Smooth muscle cell (in vitro differentiated cells): ENCODE measurements at regions not wholly inside any gene's neighbourhood (a gene's known extent, or its start where the extent isn't known, plus 50 kb on each side); places are given as distances from the start of the nearest gene placed in this dataset.

Experiments used
- DNase-seq: peaks from one replicate; lab custom pipeline; 2025; ENCODE audit not compliant: unreplicated experiment; lab: John Stamatoyannopoulos, UW
- H2AFZ ChIP-seq: fragments of 200-600 bp; sonication (generic); 2 replicates; pipeline ENCODE4 v1.6.0; 2016; ENCODE audit warnings: antibody characterized with exemption, low read depth, mild to moderate bottlenecking
- H3F3A ChIP-seq: fragments of 200-600 bp; sonication (generic); 2 replicates; pipeline ENCODE4 v1.6.0; 2017; ENCODE audit warnings: antibody characterized with exemption, low read depth
- H3K27ac ChIP-seq: fragments of 200-600 bp; sonication (generic); 2 replicates; pipeline ENCODE4 v1.5.1; 2016; ENCODE audit warnings: low read depth, mild to moderate bottlenecking
- H3K27me3 ChIP-seq: fragments of 200-600 bp; sonication (generic); 2 replicates; pipeline ENCODE4 v1.6.1; 2016; ENCODE audit warnings: low read depth, mild to moderate bottlenecking
- H3K36me3 ChIP-seq: fragments of 200-600 bp; sonication (generic); 2 replicates; pipeline ENCODE4 v1.5.1; 2016; ENCODE audit warnings: low read depth
- H3K4me1 ChIP-seq: fragments of 200-600 bp; sonication (generic); 2 replicates; pipeline ENCODE4 v1.5.1; 2016; ENCODE audit warnings: low read depth
- H3K4me2 ChIP-seq: fragments of 200-600 bp; sonication (generic); 2 replicates; pipeline ENCODE4 v1.6.0; 2016; ENCODE audit warnings: mild to moderate bottlenecking
- H3K4me3 ChIP-seq: fragments of 200-600 bp; sonication (generic); 2 replicates; pipeline ENCODE4 v1.5.1; 2016; ENCODE audit warnings: mild to moderate bottlenecking
- H3K79me2 ChIP-seq: fragments of 200-600 bp; sonication (generic); 2 replicates; pipeline ENCODE4 v1.6.0; 2016; ENCODE audit warnings: low read depth, mild to moderate bottlenecking
- H3K9ac ChIP-seq: fragments of 200-600 bp; sonication (generic); 2 replicates; pipeline ENCODE4 v1.6.0; 2016; ENCODE audit warnings: low read depth
- H3K9me3 ChIP-seq: fragments of 200-600 bp; sonication (generic); replicated peaks from 2 replicates; pipeline ENCODE4 v1.5.1; 2016; ENCODE audit warnings: low read depth
- H4K20me1 ChIP-seq: fragments of 200-600 bp; sonication (generic); 2 replicates; pipeline ENCODE4 v1.6.0; 2016; ENCODE audit warnings: low read depth
- CTCF ChIP-seq: fragments of 200-600 bp; sonication (generic); IDR thresholded peaks from 2 replicates; pipeline ENCODE4 v1.5.1; 2017; ENCODE audit warnings: borderline replicate concordance, mild to moderate bottlenecking, antibody characterized with exemption; ENCODE audit not compliant: insufficient read depth, poor library complexity, severe bottlenecking
- WGBS: methylation state at CpG from one replicate; pipeline ENCODE4 v1.1.7; 2016; ENCODE audit warnings: low lambda C conversion rate; 5-methylcytosine and 5-hydroxymethylcytosine counted together

GRCh38 chr6:147933224-147933623, 409.4 kb upstream of the SASH1 start:
- Histone ChIP-seq H3K4me2 (no peak overlapping the region), H3F3A (no peaks in the 10 kb centered on the region), H3K9ac (no peak overlapping the region)

GRCh38 chr6:147935656-147936055, 407.0 kb upstream of the SASH1 start:
- Histone ChIP-seq H3K4me3 (no peak overlapping the region), H3K36me3 (no peaks in the 10 kb centered on the region), H3K9ac (no peak overlapping the region), H3K27ac (no peak overlapping the region), H3K4me1 (no peaks in the 10 kb centered on the region), H3K79me2 (no peaks in the 10 kb centered on the region), H3K27me3 (no peaks in the 10 kb centered on the region), H4K20me1 (no peaks in the 10 kb centered on the region), H3K4me2 (no peak overlapping the region), H3K9me3 (no peaks in the 10 kb centered on the region), H3F3A (no peaks in the 10 kb centered on the region), H2AFZ (no peak overlapping the region)
- TF ChIP-seq CTCF: no peak
- DNase-seq: no peak

More at GRCh38 chr6:147933224-147933623, 409.4 kb upstream of the SASH1 start:
- 0% methylated on average over 1 of the region's 1 CpG for WGBS
- no peaks in the 10 kb centered on the region for H3K79me2 ChIP-seq
- H3K27ac ChIP-seq: no peak overlapping the region
- H4K20me1 ChIP-seq: no peaks in the 10 kb centered on the region
- no peaks in the 10 kb centered on the region for H3K4me1 ChIP-seq
- H3K27me3 ChIP-seq: no peaks in the 10 kb centered on the region
- H2AFZ ChIP-seq: no peak overlapping the region
- TF ChIP-seq CTCF: no peak
- H3K9me3 ChIP-seq: peaks cover 6% of the 10 kb centered on the region
- no peaks in the 10 kb centered on the region for H3K36me3 ChIP-seq
- no peak for DNase-seq
- H3K4me3 ChIP-seq: no peak overlapping the region

- no peak for DNase-seq
- Histone ChIP-seq H3K27me3 (no peaks in the 10 kb centered on the region), H2AFZ (no peak overlapping the region), H3K36me3 (no peaks in the 10 kb centered on the region), H3F3A (no peaks in the 10 kb centered on the region), H3K9me3 (no peaks in the 10 kb centered on the region), H3K27ac (no peak overlapping the region), H3K4me1 (no peaks in the 10 kb centered on the region), H3K4me3 (no peak overlapping the region), H4K20me1 (no peaks in the 10 kb centered on the region), H3K79me2 (no peaks in the 10 kb centered on the region), H3K4me2 (no peak overlapping the region), H3K9ac (no peak overlapping the region)
- TF ChIP-seq CTCF: no peak
- 89% methylated on average over 2 of the region's 2 CpGs for WGBS
Observed at GRCh38 chr6:147936703-147937470, 405.8 kb upstream of the SASH1 start.

- Histone ChIP-seq H3K9ac (no peak overlapping the region), H3K79me2 (no peaks in the 10 kb centered on the region), H3F3A (no peaks in the 10 kb centered on the region), H3K27me3 (no peaks in the 10 kb centered on the region), H2AFZ (no peak overlapping the region), H3K9me3 (no peaks in the 10 kb centered on the region), H4K20me1 (no peaks in the 10 kb centered on the region), H3K36me3 (no peaks in the 10 kb centered on the region), H3K4me3 (no peak overlapping the region), H3K27ac (no peak overlapping the region), H3K4me1 (no peaks in the 10 kb centered on the region), H3K4me2 (peak overlapping the region; percentile 47)
- no peak for TF ChIP-seq CTCF
- no peak for DNase-seq
- WGBS: 36% methylated on average over 4 of the region's 4 CpGs
Observed at GRCh38 chr6:147941143-147941542, 401.5 kb upstream of the SASH1 start.
